Astrocyte (in vitro differentiated cells and primary cell): ENCODE measurements at regions not wholly inside any gene's neighbourhood (a gene's known extent, or its start where the extent isn't known, plus 50 kb on each side); places are given as distances from the start of the nearest gene placed in this dataset.

Experiments used
- DNase-seq: peaks from one replicate; pipeline ENCODE4 v3.0.0-alpha.2; 2010; ENCODE audit warnings: low read depth
- FAIRE-seq: peaks from 2 replicates; lab custom pipeline; 2011; peaks lifted over from hg19 to GRCh38; lab: Jason Lieb, UNC
- H2AFZ ChIP-seq: 2 replicates; pipeline ENCODE4 v1.6.0; 2012; ENCODE audit warnings: low read depth, low read length, inconsistent platforms
- H3K27ac ChIP-seq: 2 replicates; pipeline ENCODE4 v1.5.1; 2011; ENCODE audit warnings: low read depth, low read length, inconsistent platforms
- H3K27me3 ChIP-seq: 2 replicates; pipeline ENCODE4 v1.6.0; 2011; ENCODE audit warnings: low read length, inconsistent platforms; ENCODE audit not compliant: insufficient read depth
- H3K36me3 ChIP-seq: 2 replicates; pipeline ENCODE4 v1.5.1; 2011; ENCODE audit warnings: low read length, inconsistent platforms; ENCODE audit not compliant: insufficient read depth
- H3K4me1 ChIP-seq: 2 replicates; pipeline ENCODE4 v1.5.1; 2011; ENCODE audit warnings: low read length, inconsistent platforms; ENCODE audit not compliant: insufficient read depth
- H3K4me2 ChIP-seq: 2 replicates; pipeline ENCODE4 v1.6.0; 2012; ENCODE audit warnings: low read length, inconsistent platforms
- H3K4me3 ChIP-seq: 2 replicates; pipeline ENCODE4 v1.5.1; 2011; ENCODE audit warnings: low read depth, mild to moderate bottlenecking, low read length, inconsistent platforms; ENCODE audit not compliant: insufficient read depth
- H3K79me2 ChIP-seq: 2 replicates; pipeline ENCODE4 v1.6.0; 2012; ENCODE audit warnings: mild to moderate bottlenecking, low read length, inconsistent platforms; ENCODE audit not compliant: insufficient read depth
- H3K9ac ChIP-seq: 2 replicates; pipeline ENCODE4 v1.6.0; 2012; ENCODE audit warnings: mild to moderate bottlenecking, low read length, inconsistent platforms
- H3K9me3 ChIP-seq: 2 replicates; pipeline ENCODE4 v1.5.1; 2012; ENCODE audit warnings: low read depth, mild to moderate bottlenecking, low read length, inconsistent platforms; ENCODE audit not compliant: insufficient read depth
- H4K20me1 ChIP-seq: 2 replicates; pipeline ENCODE4 v1.6.0; 2012; ENCODE audit warnings: low read length, inconsistent platforms; ENCODE audit not compliant: insufficient read depth
- H3K27ac Mint-ChIP-seq: one replicate; pipeline ENCODE4 v1.8.0; 2021; ENCODE audit warnings: mild to moderate bottlenecking, mixed read lengths; ENCODE audit not compliant: unreplicated experiment
- H3K27me3 Mint-ChIP-seq: one replicate; pipeline ENCODE4 v1.8.0; 2021; ENCODE audit warnings: low read depth, mixed read lengths; ENCODE audit not compliant: unreplicated experiment
- H3K36me3 Mint-ChIP-seq: one replicate; pipeline ENCODE4 v1.8.0; 2021; ENCODE audit warnings: low read depth, mixed read lengths; ENCODE audit not compliant: unreplicated experiment
- H3K4me1 Mint-ChIP-seq: one replicate; pipeline ENCODE4 v1.8.0; 2021; ENCODE audit warnings: low read depth, mixed read lengths; ENCODE audit not compliant: unreplicated experiment
- H3K4me3 Mint-ChIP-seq: one replicate; pipeline ENCODE4 v1.8.0; 2021; ENCODE audit warnings: mild to moderate bottlenecking, moderate library complexity, mixed read lengths; ENCODE audit not compliant: unreplicated experiment
- H3K9me3 Mint-ChIP-seq: one replicate; pipeline ENCODE4 v1.8.0; 2021; ENCODE audit warnings: mild to moderate bottlenecking, mixed read lengths; ENCODE audit not compliant: unreplicated experiment
- CTCF ChIP-seq: IDR thresholded peaks from 2 replicates; pipeline ENCODE4 v1.5.1; 2011; ENCODE audit warnings: low read depth, mild to moderate bottlenecking, inconsistent platforms, low read length, moderate library complexity; ENCODE audit not compliant: insufficient read depth
- EZH2 ChIP-seq: IDR thresholded peaks from 2 replicates; pipeline ENCODE4 v1.6.1; 2012; ENCODE audit warnings: mild to moderate bottlenecking, low read length, inconsistent platforms; ENCODE audit not compliant: insufficient read depth

- DNase-seq: no peak
- Histone ChIP-seq H3K4me2 (no peak overlapping the region), H3K79me2 (no peaks in the 10 kb centered on the region), H3K27ac (no peak overlapping the region), H3K9me3 (no peaks in the 10 kb centered on the region), H3K9ac (no peak overlapping the region), H3K36me3 (no peaks in the 10 kb centered on the region), H4K20me1 (no peaks in the 10 kb centered on the region), H3K4me1 (no peaks in the 10 kb centered on the region), H3K4me3 (no peak overlapping the region), H2AFZ (no peak overlapping the region), H3K27me3 (no peaks in the 10 kb centered on the region)
- Mint-ChIP-seq H3K4me1 (peaks cover 7% of the 10 kb centered on the region), H3K27ac (no peak overlapping the region), H3K4me3 (no peak overlapping the region), H3K9me3 (no peaks in the 10 kb centered on the region), H3K36me3 (no peaks in the 10 kb centered on the region), H3K27me3 (peaks cover 1% of the 10 kb centered on the region)
- TF ChIP-seq CTCF (no peak), EZH2 (no peak)
- FAIRE-seq: no peak
These were observed 528.2 kb upstream of the NRP1 start for GRCh38 chr10:33862536-33863105.

GRCh38 chr10:33861833-33862232 lies 527.4 kb upstream of the NRP1 start:
- no peak for FAIRE-seq
- H3K4me3 Mint-ChIP-seq: no peak overlapping the region
- H3K27ac Mint-ChIP-seq: no peak overlapping the region
- no peak overlapping the region for H2AFZ ChIP-seq
- H3K9me3 Mint-ChIP-seq: no peaks in the 10 kb centered on the region
- H4K20me1 ChIP-seq: no peaks in the 10 kb centered on the region
- H3K4me1 Mint-ChIP-seq: peaks cover 7% of the 10 kb centered on the region
- no peak overlapping the region for H3K4me2 ChIP-seq
- no peaks in the 10 kb centered on the region for H3K27me3 Mint-ChIP-seq
- H3K9me3 ChIP-seq: no peaks in the 10 kb centered on the region
- no peaks in the 10 kb centered on the region for H3K36me3 Mint-ChIP-seq
- no peaks in the 10 kb centered on the region for H3K4me1 ChIP-seq
- H3K27ac ChIP-seq: no peak overlapping the region
- H3K79me2 ChIP-seq: no peaks in the 10 kb centered on the region
- TF ChIP-seq CTCF (no peak), EZH2 (no peak)
- H3K9ac ChIP-seq: no peak overlapping the region
- H3K4me3 ChIP-seq: no peak overlapping the region
- no peak for DNase-seq
- H3K27me3 ChIP-seq: no peaks in the 10 kb centered on the region
- no peaks in the 10 kb centered on the region for H3K36me3 ChIP-seq

GRCh38 chr10:33861016-33861704 lies 526.7 kb upstream of the NRP1 start:
- Histone ChIP-seq H3K9ac (no peak overlapping the region), H3K4me2 (no peak overlapping the region), H3K9me3 (no peaks in the 10 kb centered on the region), H2AFZ (no peak overlapping the region), H3K4me3 (no peak overlapping the region), H3K79me2 (no peaks in the 10 kb centered on the region), H3K4me1 (no peaks in the 10 kb centered on the region), H4K20me1 (no peaks in the 10 kb centered on the region), H3K27me3 (no peaks in the 10 kb centered on the region), H3K27ac (no peak overlapping the region), H3K36me3 (no peaks in the 10 kb centered on the region)
- Mint-ChIP-seq H3K27me3 (no peaks in the 10 kb centered on the region), H3K27ac (no peak overlapping the region), H3K4me1 (peaks cover 7% of the 10 kb centered on the region), H3K9me3 (no peaks in the 10 kb centered on the region), H3K36me3 (no peaks in the 10 kb centered on the region), H3K4me3 (no peak overlapping the region)
- FAIRE-seq (no peak), DNase-seq (no peak)
- TF ChIP-seq EZH2 (no peak), CTCF (no peak)
